ENCODE measurements at regions not wholly inside any gene's neighbourhood (a gene's known extent, or its start where the extent isn't known, plus 50 kb on each side); places are given as distances from the start of the nearest gene placed in this dataset.

- Histone ChIP-seq H3K4me3 (no peak overlapping the region), H3K27me3 (no peaks in the 10 kb centered on the region), H3K9me3 (no peaks in the 10 kb centered on the region), H3K27ac (no peak overlapping the region), H3K36me3 (no peaks in the 10 kb centered on the region), H3K4me1 (no peaks in the 10 kb centered on the region)
- no peak for ATAC-seq
- 83 to 94% methylated on average over 1 of the region's 1 CpG for WGBS, 2 donors (ENCODE audit: low coverage in 1 of 2)
- TF ChIP-seq EP300 (IDR thresholded peaks at IDR 0.05) (no peak), CTCF (IDR thresholded peaks at IDR 0.05) (no peak), POLR2AphosphoS5 (IDR thresholded peaks at IDR 0.05) (no peak), POLR2A (IDR thresholded peaks at IDR 0.05) (no peak)
Measured at GRCh38 chr13:63161219-63161618, 1745.6 kb upstream of the PCDH20 start.

- H3K36me3 ChIP-seq, result no peaks in the 10 kb centered on the region
Measured at GRCh38 chr13:63156816-63157215, 1741.2 kb upstream of the PCDH20 start.

GRCh38 chr13:63149375-63149774 is 1733.7 kb upstream of the PCDH20 start:
- TF ChIP-seq POLR2AphosphoS5 (IDR thresholded peaks at IDR 0.05), result no peak
- TF ChIP-seq CTCF (IDR thresholded peaks at IDR 0.05), result no peak
- no peak for TF ChIP-seq POLR2A (IDR thresholded peaks at IDR 0.05)
- no peak for TF ChIP-seq EP300 (IDR thresholded peaks at IDR 0.05)
- 75 to 89% methylated on average over 3 of the region's 3 CpGs for WGBS, 2 donors (ENCODE audit: low coverage in 1 of 2)
- no peak overlapping the region for H3K27ac ChIP-seq

More at GRCh38 chr13:63156816-63157215, 1741.2 kb upstream of the PCDH20 start:
- 18 to 77% methylated on average over 2 of the region's 2 CpGs for WGBS, 2 donors (ENCODE audit: low coverage in 1 of 2)
- no peak for ATAC-seq
- H3K27me3 ChIP-seq, result no peaks in the 10 kb centered on the region
- TF ChIP-seq CTCF (IDR thresholded peaks at IDR 0.05) (no peak), EP300 (IDR thresholded peaks at IDR 0.05) (no peak), POLR2A (IDR thresholded peaks at IDR 0.05) (no peak), POLR2AphosphoS5 (IDR thresholded peaks at IDR 0.05) (no peak)
- H3K27ac ChIP-seq, result no peak overlapping the region
- no peak overlapping the region for H3K4me3 ChIP-seq
- no peaks in the 10 kb centered on the region for H3K9me3 ChIP-seq
- no peaks in the 10 kb centered on the region for H3K4me1 ChIP-seq

GRCh38 chr13:63139277-63139676 is 1723.6 kb upstream of the PCDH20 start:
- H3K4me3 ChIP-seq, result no peak overlapping the region
- TF ChIP-seq POLR2A (IDR thresholded peaks at IDR 0.05) (no peak), CTCF (IDR thresholded peaks at IDR 0.05) (no peak), EP300 (IDR thresholded peaks at IDR 0.05) (no peak), POLR2AphosphoS5 (IDR thresholded peaks at IDR 0.05) (no peak)
- H3K9me3 ChIP-seq, result no peaks in the 10 kb centered on the region
- H3K27ac ChIP-seq, result no peak overlapping the region
- no peaks in the 10 kb centered on the region for H3K27me3 ChIP-seq
- no peaks in the 10 kb centered on the region for H3K4me1 ChIP-seq
- no peak for ATAC-seq
- H3K36me3 ChIP-seq, result no peaks in the 10 kb centered on the region

More at GRCh38 chr13:63149375-63149774, 1733.7 kb upstream of the PCDH20 start:
- no peaks in the 10 kb centered on the region for H3K27me3 ChIP-seq
- H3K4me1 ChIP-seq, result no peaks in the 10 kb centered on the region
- H3K4me3 ChIP-seq, result no peak overlapping the region
- H3K36me3 ChIP-seq, result no peaks in the 10 kb centered on the region
- no peak for ATAC-seq
- no peaks in the 10 kb centered on the region for H3K9me3 ChIP-seq

- Histone ChIP-seq H3K4me3 (no peak overlapping the region), H3K27ac (no peak overlapping the region), H3K36me3 (no peaks in the 10 kb centered on the region), H3K4me1 (no peaks in the 10 kb centered on the region), H3K27me3 (no peaks in the 10 kb centered on the region), H3K9me3 (no peaks in the 10 kb centered on the region)
- TF ChIP-seq POLR2AphosphoS5 (IDR thresholded peaks at IDR 0.05) (no peak), EP300 (IDR thresholded peaks at IDR 0.05) (no peak), POLR2A (IDR thresholded peaks at IDR 0.05) (no peak), CTCF (IDR thresholded peaks at IDR 0.05) (no peak)
- ATAC-seq, result no peak
Measured at GRCh38 chr13:63129995-63130394, 1714.3 kb upstream of the PCDH20 start.

Data from gastroesophageal sphincter (tissue), 4 donors.